Caco-2 (cell line): ENCODE measurements at regions not wholly inside any gene's neighbourhood (a gene's known extent, or its start where the extent isn't known, plus 50 kb on each side); places are given as distances from the start of the nearest gene placed in this dataset.

ENCODE experiments used
- BruUV-seq: library from RNA; stranded (reverse); fragments of 400-500 nt; replicated peaks from 2 replicates; lab custom pipeline; 2021; lab: Mats Ljungman, UMichigan
- CTCF ChIA-PET: fragments of 300-600 bp; sonication (Branson Sonifier 250); formaldehyde crosslinking; loops from one replicate; lab custom pipeline; 2022; ENCODE audit warnings: antibody characterized with exemption; lab: Charles Lee
- POLR2A ChIA-PET: fragments of 300-600 bp; sonication (Branson Sonifier 250); formaldehyde crosslinking; loops from one replicate; lab custom pipeline; 2022; ENCODE audit warnings: antibody characterized with exemption; lab: Charles Lee
- DNase-seq, 2 experiments: peaks; one replicate each; pipeline versions ENCODE4 v3.0.0 to v3.0.0-alpha.2; 2020 to 2022
- H3K27me3 ChIP-seq: replicated peaks from 2 replicates; pipeline ENCODE4 v1.6.0; 2011; ENCODE audit warnings: low read length; ENCODE audit not compliant: control insufficient read depth, insufficient read depth
- H3K36me3 ChIP-seq: 2 replicates; pipeline ENCODE4 v1.5.1; 2011; ENCODE audit warnings: low read length; ENCODE audit not compliant: control insufficient read depth, insufficient read depth
- H3K4me1 ChIP-seq: fragments of 250-450 bp; sonication (Bioruptor Pico); 2 replicates; pipeline ENCODE4 v1.5.1; 2020; ENCODE audit warnings: mild to moderate bottlenecking
- H3K4me3 ChIP-seq: 2 replicates; pipeline ENCODE4 v1.5.1; 2011; ENCODE audit warnings: low read depth, mild to moderate bottlenecking, control low read depth, low read length
- H3K9me3 ChIP-seq: fragments of 250-450 bp; sonication (Bioruptor Pico); 2 replicates; pipeline ENCODE4 v1.5.1; 2020; ENCODE audit warnings: mild to moderate bottlenecking, moderate library complexity
- H3K27ac Mint-ChIP-seq: one replicate; pipeline ENCODE4 v1.8.0; 2022; ENCODE audit warnings: mixed read lengths; ENCODE audit not compliant: unreplicated experiment
- H3K27me3 Mint-ChIP-seq: one replicate; pipeline ENCODE4 v1.8.0; 2022; ENCODE audit warnings: mixed read lengths; ENCODE audit not compliant: insufficient read depth, unreplicated experiment
- H3K36me3 Mint-ChIP-seq: one replicate; pipeline ENCODE4 v1.8.0; 2022; ENCODE audit warnings: mild to moderate bottlenecking, mixed read lengths; ENCODE audit not compliant: insufficient read depth, unreplicated experiment
- H3K4me1 Mint-ChIP-seq: one replicate; pipeline ENCODE4 v1.8.0; 2022; ENCODE audit warnings: low read depth, mixed read lengths; ENCODE audit not compliant: unreplicated experiment
- H3K4me3 Mint-ChIP-seq: one replicate; pipeline ENCODE4 v1.8.0; 2022; ENCODE audit warnings: mild to moderate bottlenecking, moderate library complexity, mixed read lengths; ENCODE audit not compliant: unreplicated experiment
- H3K9me3 Mint-ChIP-seq: one replicate; pipeline ENCODE4 v1.8.0; 2022; ENCODE audit warnings: mixed read lengths; ENCODE audit not compliant: unreplicated experiment
- CTCF ChIP-seq, 2 experiments: fragments of 200-600 bp in 1 of 2; IDR thresholded peaks; 1 replicate in 1 of 2; 2 replicates in 1 of 2; pipeline versions ENCODE4 v1.5.1 to v1.8.0; 2011 to 2022; ENCODE audit warnings: antibody characterized with exemption in 1 of 2, control low read depth in 1 of 2, inconsistent platforms in 1 of 2, low read depth in 1 of 2, low read length in 1 of 2, mild to moderate bottlenecking in 1 of 2, moderate library complexity in 1 of 2; ENCODE audit not compliant: insufficient read depth in 1 of 2, severe bottlenecking in 1 of 2, unreplicated experiment in 1 of 2
- intact Hi-C: fragments of 100-400 bp; cut with micrococcal nuclease; formaldehyde crosslinking; loops from one replicate; pipeline ENCODE4 v1.10.0; 2022; ENCODE audit not compliant: unreplicated experiment

DNA sequence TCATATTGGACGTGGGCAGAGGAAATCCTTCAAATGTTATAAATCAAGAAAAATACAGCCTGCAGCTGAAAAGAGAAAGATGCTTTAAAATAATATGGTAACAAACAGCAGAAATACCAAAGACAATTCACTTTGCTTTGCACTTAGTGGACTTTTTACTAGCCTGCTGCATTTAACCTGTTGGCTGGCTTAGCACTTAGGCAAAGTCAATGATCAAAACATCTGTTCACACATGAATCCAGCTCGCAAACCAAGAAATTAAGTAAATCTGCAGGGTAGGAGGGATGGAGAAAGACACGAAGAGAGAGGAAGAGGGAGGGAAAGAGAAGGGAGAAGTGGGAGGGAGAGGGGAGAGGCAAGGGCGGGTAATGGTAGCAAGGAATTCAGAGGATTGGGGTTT, 103.6 kb upstream of the RAB4A start:
- ChIA-PET POLR2A (no interaction called here), CTCF (no interaction called here)
- Mint-ChIP-seq H3K4me3 (no peak overlapping the region), H3K9me3 (no peaks in the 10 kb centered on the region), H3K36me3 (no peaks in the 10 kb centered on the region), H3K27me3 (no peaks in the 10 kb centered on the region), H3K27ac (no peak overlapping the region), H3K4me1 (peaks cover 22% of the 10 kb centered on the region)
- intact Hi-C loops: no loop called here
- TF ChIP-seq CTCF (IDR thresholded peaks at IDR 0.05; ENCODE audit: insufficient read depth in 1 of 2, low read depth in 1 of 2, low read length in 1 of 2, severe bottlenecking in 1 of 2, unreplicated experiment in 1 of 2): no peak
- DNase-seq: no peak
- Histone ChIP-seq H3K27me3 (no peaks in the 10 kb centered on the region), H3K4me1 (peaks cover 16% of the 10 kb centered on the region), H3K36me3 (no peaks in the 10 kb centered on the region), H3K9me3 (no peaks in the 10 kb centered on the region), H3K4me3 (no peak overlapping the region)
- no TSS peak for BruUV-seq

GRCh38 chr1:229169399-229169798, 101.5 kb upstream of the RAB4A start:
- intact Hi-C loops: no loop called here
- Mint-ChIP-seq H3K4me3 (no peak overlapping the region), H3K36me3 (no peaks in the 10 kb centered on the region), H3K9me3 (no peaks in the 10 kb centered on the region), H3K4me1 (peaks cover 20% of the 10 kb centered on the region), H3K27me3 (no peaks in the 10 kb centered on the region), H3K27ac (no peak overlapping the region)
- ChIA-PET POLR2A (no interaction called here), CTCF (no interaction called here)
- BruUV-seq: no TSS peak
- TF ChIP-seq CTCF (IDR thresholded peaks at IDR 0.05; ENCODE audit: insufficient read depth in 1 of 2, low read depth in 1 of 2, low read length in 1 of 2, severe bottlenecking in 1 of 2, unreplicated experiment in 1 of 2): no peak
- Histone ChIP-seq H3K4me1 (peaks cover 17% of the 10 kb centered on the region), H3K27me3 (no peaks in the 10 kb centered on the region), H3K36me3 (no peaks in the 10 kb centered on the region), H3K4me3 (no peak overlapping the region), H3K9me3 (no peaks in the 10 kb centered on the region)
- DNase-seq: no peak

DNA sequence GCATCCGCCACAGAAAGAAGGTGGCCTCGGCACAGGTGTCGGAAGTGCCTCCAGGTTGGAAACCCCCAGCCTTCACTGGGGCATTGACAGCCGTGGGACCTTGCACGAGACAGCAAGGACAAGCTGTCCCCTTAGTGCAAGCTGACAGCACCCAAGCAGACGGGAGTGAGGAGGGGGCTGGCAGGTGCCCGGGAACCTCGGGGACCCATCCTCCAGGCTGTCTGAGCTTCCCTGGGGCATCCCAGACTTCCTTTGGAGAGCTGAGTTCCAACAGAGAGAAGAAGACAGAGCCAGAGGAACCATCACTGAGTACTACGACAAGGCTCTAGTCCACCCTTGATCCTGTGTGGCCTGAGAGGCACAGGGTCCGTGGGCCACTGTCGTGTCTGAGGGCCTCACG, 100.6 kb upstream of the RAB4A start:
- ChIA-PET CTCF (no interaction called here), POLR2A (no interaction called here)
- no peak overlapping the region for H3K4me3 ChIP-seq
- H3K36me3 ChIP-seq: no peaks in the 10 kb centered on the region
- H3K9me3 ChIP-seq: no peaks in the 10 kb centered on the region
- Mint-ChIP-seq H3K36me3 (no peaks in the 10 kb centered on the region), H3K4me1 (peaks cover 11% of the 10 kb centered on the region), H3K27me3 (no peaks in the 10 kb centered on the region), H3K9me3 (no peaks in the 10 kb centered on the region), H3K27ac (no peak overlapping the region), H3K4me3 (no peak overlapping the region)
- TF ChIP-seq CTCF (IDR thresholded peaks at IDR 0.05; ENCODE audit: insufficient read depth in 1 of 2, low read depth in 1 of 2, low read length in 1 of 2, severe bottlenecking in 1 of 2, unreplicated experiment in 1 of 2): no peak
- no TSS peak for BruUV-seq
- H3K4me1 ChIP-seq: peaks cover 8% of the 10 kb centered on the region
- H3K27me3 ChIP-seq: no peaks in the 10 kb centered on the region
- intact Hi-C loops: no loop called here
- DNase-seq: no peak
